GM18520 (cell line): ENCODE measurements at regions not wholly inside any gene's neighbourhood (a gene's known extent, or its start where the extent isn't known, plus 50 kb on each side); places are given as distances from the start of the nearest gene placed in this dataset.

Experiments
- ATAC-seq: cut with Tn5 transposase; IDR thresholded peaks from one replicate; pipeline ENCODE4 v1.9.1; 2021; ENCODE audit not compliant: unreplicated experiment

- ATAC-seq = no peak
Measured at GRCh38 chr6:14857501-14857900, 388.4 kb upstream of the JARID2 start.

GRCh38 chr6:14858808-14859207 lies 387.1 kb upstream of the JARID2 start:
- ATAC-seq = no peak

- ATAC-seq = no peak
Measured at GRCh38 chr6:14860774-14861173, 385.1 kb upstream of the JARID2 start.

GRCh38 chr6:14861491-14861943 lies 384.4 kb upstream of the JARID2 start:
- ATAC-seq = no peak

- no peak for ATAC-seq
Measured at GRCh38 chr6:14862845-14863244, 383.0 kb upstream of the JARID2 start.

GRCh38 chr6:14863902-14864850 lies 381.7 kb upstream of the JARID2 start:
- ATAC-seq = no peak

- ATAC-seq = no peak
Measured at GRCh38 chr6:14865531-14866100, 380.3 kb upstream of the JARID2 start.

- ATAC-seq = no peak
Measured at GRCh38 chr6:14867802-14868201, 378.1 kb upstream of the JARID2 start.

GRCh38 chr6:14871221-14871620 lies 374.6 kb upstream of the JARID2 start:
- ATAC-seq = no peak

- no peak for ATAC-seq
Measured at GRCh38 chr6:14873101-14873500, 372.8 kb upstream of the JARID2 start.

- no peak for ATAC-seq
Measured at GRCh38 chr6:14873781-14874441, 372.0 kb upstream of the JARID2 start.

GRCh38 chr6:14874975-14875480 lies 370.8 kb upstream of the JARID2 start:
- ATAC-seq = no peak

GRCh38 chr6:14875481-14876063 lies 370.3 kb upstream of the JARID2 start:
- peak; percentile 63 for ATAC-seq

GRCh38 chr6:14876778-14877613 lies 368.9 kb upstream of the JARID2 start:
- peak; percentile 36 for ATAC-seq

GRCh38 chr6:14877758-14878157 lies 368.1 kb upstream of the JARID2 start:
- no peak for ATAC-seq

GRCh38 chr6:14880052-14880451 lies 365.8 kb upstream of the JARID2 start:
- ATAC-seq = no peak

GRCh38 chr6:14880677-14881076 lies 365.2 kb upstream of the JARID2 start:
- no peak for ATAC-seq

- ATAC-seq = no peak
Measured at GRCh38 chr6:14881398-14881797, 364.5 kb upstream of the JARID2 start.

- ATAC-seq = no peak
Measured at GRCh38 chr6:14882394-14883026, 363.4 kb upstream of the JARID2 start.

- no peak for ATAC-seq
Measured at GRCh38 chr6:14883921-14884320, 361.9 kb upstream of the JARID2 start.
